Breast epithelium (tissue), 4 donors: ENCODE measurements at regions not wholly inside any gene's neighbourhood (a gene's known extent, or its start where the extent isn't known, plus 50 kb on each side); places are given as distances from the start of the nearest gene placed in this dataset.

Experiments used
- DNase-seq, 2 donors: peaks; one replicate each; pipeline ENCODE4 v3.0.0-alpha.2; 2019; ENCODE audit warnings: low spot score in 2 of 2
- H3K27ac ChIP-seq, 2 donors: fragments of 200-600 bp; sonication (generic) in 1 of 2; one replicate each; pipeline ENCODE4 v1.5.1; 2016 to 2019; ENCODE audit warnings: mild to moderate bottlenecking in 1 of 2
- H3K27me3 ChIP-seq, 2 donors: fragments of 200-600 bp; sonication (generic) in 1 of 2; one replicate each; pipeline versions ENCODE4 v1.5.1 to v1.6.0; 2017 to 2019; ENCODE audit warnings: control low read depth in 1 of 2, mild to moderate bottlenecking in 1 of 2
- H3K36me3 ChIP-seq: fragments of 200-600 bp; one replicate; pipeline ENCODE4 v1.5.1; 2019
- H3K4me1 ChIP-seq, 2 donors: fragments of 200-600 bp; sonication (generic); one replicate each; pipeline ENCODE4 v1.5.1; 2016 to 2019; ENCODE audit warnings: control low read depth in 1 of 2
- H3K4me3 ChIP-seq, 3 donors: fragments of 200-600 bp; sonication (generic); 1 replicate in 2 of 3; 2 replicates in 1 of 3; pipeline ENCODE4 v1.5.1; 2016 to 2019; ENCODE audit warnings: mild to moderate bottlenecking in 3 of 3, moderate library complexity in 2 of 3
- H3K9me3 ChIP-seq, 2 donors: fragments of 200-600 bp; sonication (generic) in 1 of 2; one replicate each; pipeline ENCODE4 v1.5.1; 2016 to 2019; ENCODE audit warnings: control low read depth in 1 of 2
- POLR2A ChIP-seq: fragments of 450-650 bp; IDR thresholded peaks from one replicate; pipeline ENCODE4 v1.6.1; 2016; ENCODE audit warnings: antibody characterized with exemption, mild to moderate bottlenecking, moderate library complexity
- POLR2AphosphoS5 ChIP-seq, 3 donors: sonication (generic); formaldehyde crosslinking; IDR thresholded peaks; one replicate each; pipeline ENCODE4 v1.6.1; 2017; ENCODE audit warnings: antibody characterized with exemption in 3 of 3
- intact Hi-C: fragments of 100-400 bp; cut with DNase I; formaldehyde crosslinking; loops from one replicate; pipeline ENCODE4 v1.15.1; 2023; ENCODE audit warnings: low total_unique reads
- TF ChIP-seq, protein P1 (sequence below), 3 donors: fragments of 450-650 bp; IDR thresholded peaks; one replicate each; pipeline ENCODE4 v1.5.1; 2016 to 2017; ENCODE audit warnings: antibody characterized with exemption in 3 of 3, mild to moderate bottlenecking in 3 of 3, moderate library complexity in 3 of 3

DNA sequence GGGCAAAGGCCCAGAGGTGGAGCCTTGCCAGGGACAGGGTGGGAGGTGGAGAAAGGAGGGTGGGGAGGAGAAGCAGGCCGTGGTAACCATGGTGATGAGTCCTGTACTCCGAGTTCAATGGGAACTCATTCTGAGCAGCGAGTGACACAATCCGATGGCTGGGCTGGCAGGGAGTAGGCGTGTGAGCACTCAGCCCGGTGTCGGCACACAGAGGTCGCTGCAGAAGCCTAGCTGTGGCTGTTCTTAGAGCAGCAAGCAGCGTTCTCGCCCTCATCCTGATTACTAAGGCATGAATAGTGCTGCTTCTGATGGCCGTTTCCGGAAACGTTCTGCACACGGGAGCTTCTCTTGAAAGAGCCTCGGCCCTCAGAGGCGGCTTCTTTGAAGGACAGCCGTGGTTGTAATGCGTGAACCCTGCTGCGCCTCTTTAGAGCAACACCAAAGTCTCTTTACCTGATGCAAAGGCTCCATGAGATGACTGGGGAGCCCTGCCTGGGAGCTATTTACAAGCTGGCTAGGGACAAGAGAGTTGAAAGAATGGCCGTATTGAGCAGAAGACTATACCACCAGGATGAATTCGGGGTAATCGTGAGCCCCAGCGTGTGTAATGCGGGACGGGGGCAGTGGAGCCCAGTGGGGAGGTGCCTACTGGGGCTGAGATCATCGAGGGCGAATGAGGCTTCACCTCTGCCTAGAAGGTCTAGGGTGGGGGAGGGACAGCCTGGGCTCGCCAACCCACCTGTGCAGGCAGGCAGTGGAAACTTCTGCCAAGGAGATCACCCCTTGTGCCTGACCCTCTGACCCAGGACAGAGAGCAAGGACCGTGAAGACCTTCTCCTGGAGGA, 72.8 kb upstream of the PAX7 start:
- Histone ChIP-seq H3K27me3 (peaks cover 0 to 74% of the 10 kb centered on the region in 2 donors), H3K4me1 (no peaks in the 10 kb centered on the region), H3K4me3 (peak overlapping the region in 1 of 3 donors; percentile 2)

GRCh38 chr1:18560692-18561091, 70.0 kb upstream of the PAX7 start:
- H3K4me3 ChIP-seq: no peak overlapping the region
- TF ChIP-seq, protein P1, sequence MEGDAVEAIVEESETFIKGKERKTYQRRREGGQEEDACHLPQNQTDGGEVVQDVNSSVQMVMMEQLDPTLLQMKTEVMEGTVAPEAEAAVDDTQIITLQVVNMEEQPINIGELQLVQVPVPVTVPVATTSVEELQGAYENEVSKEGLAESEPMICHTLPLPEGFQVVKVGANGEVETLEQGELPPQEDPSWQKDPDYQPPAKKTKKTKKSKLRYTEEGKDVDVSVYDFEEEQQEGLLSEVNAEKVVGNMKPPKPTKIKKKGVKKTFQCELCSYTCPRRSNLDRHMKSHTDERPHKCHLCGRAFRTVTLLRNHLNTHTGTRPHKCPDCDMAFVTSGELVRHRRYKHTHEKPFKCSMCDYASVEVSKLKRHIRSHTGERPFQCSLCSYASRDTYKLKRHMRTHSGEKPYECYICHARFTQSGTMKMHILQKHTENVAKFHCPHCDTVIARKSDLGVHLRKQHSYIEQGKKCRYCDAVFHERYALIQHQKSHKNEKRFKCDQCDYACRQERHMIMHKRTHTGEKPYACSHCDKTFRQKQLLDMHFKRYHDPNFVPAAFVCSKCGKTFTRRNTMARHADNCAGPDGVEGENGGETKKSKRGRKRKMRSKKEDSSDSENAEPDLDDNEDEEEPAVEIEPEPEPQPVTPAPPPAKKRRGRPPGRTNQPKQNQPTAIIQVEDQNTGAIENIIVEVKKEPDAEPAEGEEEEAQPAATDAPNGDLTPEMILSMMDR (IDR thresholded peaks at IDR 0.05): no peak
- TF ChIP-seq POLR2AphosphoS5 (IDR thresholded peaks at IDR 0.05): no peak
- no peak for TF ChIP-seq POLR2A
- no peaks in the 10 kb centered on the region for H3K4me1 ChIP-seq
- intact Hi-C loops: no loop called here
- H3K36me3 ChIP-seq: no peaks in the 10 kb centered on the region
- H3K27ac ChIP-seq: no peak overlapping the region
- no peak for DNase-seq
- peaks cover 0 to 87% of the 10 kb centered on the region in 2 donors for H3K27me3 ChIP-seq
- H3K9me3 ChIP-seq: no peaks in the 10 kb centered on the region

More for the DNA sequence above, 72.8 kb upstream of the PAX7 start:
- DNase-seq: no peak
- H3K36me3 ChIP-seq: no peaks in the 10 kb centered on the region
- no peak overlapping the region for H3K27ac ChIP-seq
- no peak for TF ChIP-seq POLR2AphosphoS5 (IDR thresholded peaks at IDR 0.05)
- TF ChIP-seq, protein P1 (IDR thresholded peaks at IDR 0.05): no peak
- TF ChIP-seq POLR2A: no peak
- intact Hi-C loops: loop anchor here (5.0 kb wide), 1 partner anchor 866 kb away; no protein-coding TSS in a partner anchor
- no peaks in the 10 kb centered on the region for H3K9me3 ChIP-seq

DNA sequence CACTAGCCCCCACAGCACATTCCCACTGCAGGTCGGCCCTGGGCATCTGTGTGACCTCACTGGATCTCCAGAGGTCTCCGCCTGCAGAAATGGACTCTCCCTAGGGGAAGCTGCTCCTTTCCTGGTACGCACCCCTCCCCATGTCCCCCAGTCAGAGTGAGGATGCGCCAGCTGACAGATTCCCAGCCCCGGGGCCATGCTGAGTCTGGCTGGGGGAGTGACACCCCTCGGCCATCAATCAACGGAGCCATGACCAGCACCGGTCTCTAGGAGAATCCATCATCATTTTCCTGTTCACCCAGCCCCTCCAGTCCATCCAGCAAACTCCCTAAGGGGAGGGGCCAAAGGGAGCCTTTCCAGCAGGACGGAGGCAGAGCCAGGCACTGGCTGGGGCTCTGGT, 68.7 kb upstream of the PAX7 start:
- no peak overlapping the region for H3K27ac ChIP-seq
- peaks cover 0 to 81% of the 10 kb centered on the region in 2 donors for H3K27me3 ChIP-seq
- intact Hi-C loops: no loop called here
- DNase-seq: no peak
- no peak overlapping the region for H3K4me3 ChIP-seq
- H3K4me1 ChIP-seq: no peaks in the 10 kb centered on the region
- no peaks in the 10 kb centered on the region for H3K9me3 ChIP-seq
- TF ChIP-seq, protein P1 (IDR thresholded peaks at IDR 0.05): no peak
- TF ChIP-seq POLR2A: no peak
- no peak for TF ChIP-seq POLR2AphosphoS5 (IDR thresholded peaks at IDR 0.05)
- H3K36me3 ChIP-seq: no peaks in the 10 kb centered on the region

DNA sequence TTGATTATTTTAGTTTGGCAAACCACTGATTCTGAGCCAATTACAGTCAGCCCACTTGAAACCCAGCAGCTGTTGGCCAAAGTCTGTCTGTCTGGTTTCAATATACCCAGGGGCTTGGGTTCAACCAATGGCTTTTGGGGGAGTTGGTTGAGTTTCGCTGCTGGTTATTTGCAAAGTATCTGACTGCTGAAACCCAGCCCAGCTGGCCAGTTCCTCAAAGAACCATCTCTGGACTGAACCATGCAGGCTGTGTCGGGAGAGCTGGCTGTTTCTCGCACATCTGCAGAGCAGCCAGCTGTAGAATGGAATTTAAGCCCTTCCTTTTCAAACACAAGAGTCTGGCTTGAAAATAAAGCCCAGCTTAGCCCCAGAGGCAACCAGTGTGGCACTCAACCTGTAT, 66.0 kb upstream of the PAX7 start:
- H3K27ac ChIP-seq: no peak overlapping the region
- H3K9me3 ChIP-seq: no peaks in the 10 kb centered on the region
- TF ChIP-seq POLR2AphosphoS5 (IDR thresholded peaks at IDR 0.05): no peak
- TF ChIP-seq, protein P1 (IDR thresholded peaks at IDR 0.05): no peak
- TF ChIP-seq POLR2A: no peak
- intact Hi-C loops: no loop called here
- peaks cover 0 to 57% of the 10 kb centered on the region in 2 donors for H3K27me3 ChIP-seq
- no peaks in the 10 kb centered on the region for H3K36me3 ChIP-seq
- no peak for DNase-seq
- no peak overlapping the region for H3K4me3 ChIP-seq
- no peaks in the 10 kb centered on the region for H3K4me1 ChIP-seq

GRCh38 chr1:18565321-18565720, 65.3 kb upstream of the PAX7 start:
- no peaks in the 10 kb centered on the region for H3K4me1 ChIP-seq
- TF ChIP-seq POLR2A (no peak), POLR2AphosphoS5 (IDR thresholded peaks at IDR 0.05) (no peak)
- TF ChIP-seq, protein P1 (IDR thresholded peaks at IDR 0.05): no peak
- no peak overlapping the region for H3K4me3 ChIP-seq
- no peak overlapping the region for H3K27ac ChIP-seq
- H3K36me3 ChIP-seq: no peaks in the 10 kb centered on the region
- H3K27me3 ChIP-seq: peaks cover 0 to 50% of the 10 kb centered on the region in 2 donors
- no peak for DNase-seq
- no peaks in the 10 kb centered on the region for H3K9me3 ChIP-seq
- intact Hi-C loops: no loop called here
